Caki2 (cell line): ENCODE measurements at regions not wholly inside any gene's neighbourhood (a gene's known extent, or its start where the extent isn't known, plus 50 kb on each side); places are given as distances from the start of the nearest gene placed in this dataset.

Experiments used
- DNase-seq: peaks from one replicate; pipeline ENCODE4 v3.0.0-alpha.2; 2015; ENCODE audit warnings: low read depth
- in situ Hi-C: cut with HindIII; loops from 2 replicates; pipeline ENCODE4 v1.10.0; 2016; ENCODE audit warnings: low sequenced_read_pairs, low pct_unique_long_range_greater_than_20kb, mixed read lengths

DNA sequence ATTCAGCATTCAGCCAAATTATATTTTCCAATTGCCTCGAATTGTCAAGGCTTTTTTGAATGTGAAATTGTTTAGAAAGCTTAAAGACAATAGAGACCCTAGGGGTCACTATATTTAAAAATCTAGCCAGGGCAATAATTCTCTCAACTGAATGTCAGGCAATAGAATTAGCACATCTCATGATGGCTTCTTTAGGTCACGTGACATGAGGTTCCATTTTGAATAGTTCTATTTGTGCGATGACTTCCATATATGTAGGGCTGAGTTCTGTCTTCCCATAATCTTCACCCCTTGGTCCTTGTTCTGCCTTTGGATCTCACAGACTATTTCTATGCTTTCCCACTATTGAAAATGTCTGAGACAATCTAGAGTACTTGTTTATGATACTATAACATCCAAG is 527.7 kb upstream of the KIRREL3 start:
- DNase-seq: no peak
- in situ Hi-C loops: no loop called here

DNA sequence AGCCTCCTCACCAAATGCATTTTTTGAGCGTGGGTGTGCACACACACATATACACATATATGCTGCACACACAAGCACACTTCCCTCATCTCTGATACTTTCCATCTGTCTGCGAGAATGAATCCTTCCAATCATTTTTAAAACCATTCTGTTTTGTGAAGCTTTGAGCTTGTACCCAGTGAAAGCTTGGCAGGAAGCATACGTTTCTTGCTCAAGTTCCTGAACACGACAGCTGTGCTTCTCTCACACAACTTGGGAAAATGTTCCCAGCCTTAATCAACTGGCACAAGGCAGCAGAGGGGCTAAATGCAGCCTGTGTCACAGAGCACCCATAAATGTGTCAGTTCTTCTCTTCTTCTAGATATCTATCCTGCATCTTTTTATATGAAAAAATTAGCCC is 524.0 kb upstream of the KIRREL3 start:
- in situ Hi-C loops: no loop called here
- DNase-seq: no peak

DNA sequence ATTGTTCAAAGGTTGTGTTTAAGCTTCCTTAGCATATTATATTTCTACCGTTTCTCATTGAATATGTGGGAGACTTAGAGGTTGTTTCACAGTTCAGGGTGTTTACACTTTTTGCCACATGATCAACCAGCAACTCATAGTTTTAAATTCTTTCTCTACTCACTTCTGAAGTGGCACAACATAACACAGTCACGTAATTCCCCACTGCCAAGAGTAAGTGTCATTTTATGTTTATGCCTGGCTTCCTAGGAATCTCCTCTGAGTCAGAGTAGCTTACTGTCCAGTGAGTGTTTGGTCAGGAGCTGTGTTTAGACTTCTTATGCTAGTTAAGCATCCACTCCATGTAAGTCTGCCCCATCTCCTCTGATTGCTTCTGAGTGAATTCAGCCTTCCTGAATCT is 520.8 kb upstream of the KIRREL3 start:
- in situ Hi-C loops: no loop called here
- DNase-seq: peak; percentile 31

DNA sequence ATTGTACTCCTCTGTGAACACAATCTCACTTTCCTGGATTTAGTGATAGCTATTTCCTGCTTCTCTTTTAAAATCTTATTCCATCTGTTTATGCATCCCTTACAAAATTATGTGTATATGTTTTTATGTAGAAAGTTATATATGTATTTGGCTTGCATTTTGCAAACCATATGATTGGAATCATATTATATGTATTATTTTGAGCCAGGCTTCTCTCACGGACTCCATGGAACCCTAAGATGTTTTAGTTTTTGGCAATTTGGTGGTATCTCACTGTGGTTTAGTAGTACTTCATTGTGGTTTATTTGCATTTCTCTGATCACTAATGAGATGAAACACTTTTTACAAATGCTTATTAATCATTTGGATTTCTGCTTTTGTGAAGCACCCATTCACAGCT is 507.3 kb upstream of the KIRREL3 start:
- in situ Hi-C loops: no loop called here
- no peak for DNase-seq

DNA sequence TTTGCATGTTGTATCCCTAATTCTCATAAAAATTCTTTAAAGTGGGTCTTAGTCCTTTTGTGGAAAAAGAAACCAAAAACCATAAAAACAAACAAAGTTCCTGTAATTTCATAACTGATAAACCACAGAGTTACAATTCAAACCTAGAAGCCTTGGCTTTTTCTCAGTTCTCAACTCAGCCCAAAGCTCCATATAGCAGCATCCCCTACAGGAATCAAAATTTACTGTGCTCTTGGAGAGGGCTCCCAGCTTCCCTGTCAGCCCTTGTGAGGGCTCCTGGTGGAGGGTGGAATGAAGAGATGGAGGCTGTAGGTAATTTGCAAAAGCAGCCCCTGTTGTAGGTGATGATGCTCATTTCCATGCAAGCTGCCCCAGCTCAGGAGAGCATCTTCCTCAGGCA is 506.1 kb upstream of the KIRREL3 start:
- no peak for DNase-seq
- in situ Hi-C loops: no loop called here

DNA sequence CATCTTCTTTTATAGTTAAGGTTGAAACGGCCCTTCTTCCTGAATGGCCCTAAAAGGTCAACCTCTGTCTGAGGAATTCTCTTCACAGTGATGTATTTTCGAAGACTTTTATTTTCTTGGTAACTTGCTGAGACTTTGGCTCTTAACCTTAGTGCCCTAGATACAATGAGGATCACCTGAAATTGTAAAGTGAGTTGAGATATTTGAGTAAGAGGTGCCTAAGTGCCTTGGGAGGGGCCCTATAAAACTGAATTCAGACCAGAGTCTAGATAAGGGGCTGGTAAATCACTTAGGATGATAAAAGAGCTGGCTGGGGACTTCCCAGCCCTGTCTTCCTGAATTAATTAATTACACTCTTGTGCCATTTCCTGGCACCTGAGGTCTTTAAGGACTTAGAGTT is 505.6 kb upstream of the KIRREL3 start:
- in situ Hi-C loops: no loop called here
- no peak for DNase-seq

DNA sequence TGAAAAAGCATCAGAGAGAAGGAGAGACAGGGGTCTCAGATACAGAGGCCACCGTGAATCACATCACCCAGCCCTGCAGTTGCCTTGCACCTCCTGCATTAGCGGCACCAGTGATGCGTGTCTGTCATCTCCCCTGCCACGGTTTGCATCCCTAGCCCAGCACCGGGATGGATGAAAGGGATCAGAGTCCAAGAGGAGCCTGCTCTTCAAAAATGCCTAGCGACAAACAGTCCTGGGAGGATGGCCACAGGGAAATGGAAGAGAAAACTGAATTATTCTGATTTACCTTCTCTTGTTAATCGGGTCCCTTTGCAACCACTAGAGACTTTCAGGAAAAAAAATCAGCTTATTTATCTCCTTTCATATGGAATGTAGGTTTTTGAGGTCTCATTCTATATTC is 495.6 kb upstream of the KIRREL3 start:
- no peak for DNase-seq
- in situ Hi-C loops: no loop called here

DNA sequence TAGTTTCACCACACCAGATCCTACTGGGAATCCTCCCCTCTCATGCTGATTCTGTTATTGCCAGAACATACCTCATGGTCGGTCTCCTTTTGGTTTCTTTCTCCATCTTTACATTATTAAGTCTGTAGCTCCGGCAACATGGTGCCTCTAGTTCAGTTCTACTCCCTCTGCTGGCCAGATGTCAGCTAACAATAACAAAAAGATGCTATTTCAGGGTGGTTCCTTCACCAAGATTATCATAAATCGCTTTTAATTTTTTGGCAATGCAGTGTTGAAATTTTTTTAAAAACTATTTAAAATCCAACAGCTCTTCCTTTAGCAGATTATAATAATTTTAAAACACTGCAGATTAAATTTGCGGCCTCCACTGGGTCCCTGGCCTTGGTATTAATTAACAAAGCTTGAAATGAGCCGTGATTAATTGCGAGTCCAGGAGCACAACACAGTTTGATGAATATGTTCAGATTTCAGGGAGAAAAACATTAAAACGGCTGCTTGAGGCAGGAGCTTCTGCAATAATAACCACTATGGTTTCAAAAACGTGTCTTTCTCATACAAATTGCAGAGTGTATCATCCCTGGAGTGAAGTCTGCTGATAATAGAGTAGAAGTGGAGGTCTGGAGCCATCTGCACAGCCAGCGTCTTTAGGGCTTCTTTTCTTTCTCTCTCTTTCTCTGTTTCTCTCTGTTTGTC is 492.9 kb upstream of the KIRREL3 start:
- no peak for DNase-seq

DNA sequence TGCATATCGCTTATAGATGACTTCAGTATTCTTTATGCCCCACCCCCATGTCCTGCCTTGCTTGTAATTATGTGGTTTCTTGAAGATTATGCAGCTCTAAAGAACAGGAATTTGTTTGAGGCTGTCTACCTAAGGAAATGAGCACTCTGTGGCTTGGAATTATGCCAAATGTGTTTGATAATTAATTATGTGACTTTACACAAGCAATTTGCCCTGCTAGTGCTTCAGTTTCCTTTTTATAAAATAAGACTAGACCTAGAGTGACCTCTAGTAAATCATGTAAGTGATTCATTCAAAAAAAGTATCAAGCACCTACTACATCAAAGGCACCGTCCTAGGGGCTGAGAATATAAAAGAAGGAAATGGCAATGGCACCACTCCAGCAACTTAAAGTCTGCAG is 491.5 kb upstream of the KIRREL3 start:
- in situ Hi-C loops: no loop called here

More for the DNA sequence above, 492.9 kb upstream of the KIRREL3 start:
- in situ Hi-C loops: no loop called here

DNA sequence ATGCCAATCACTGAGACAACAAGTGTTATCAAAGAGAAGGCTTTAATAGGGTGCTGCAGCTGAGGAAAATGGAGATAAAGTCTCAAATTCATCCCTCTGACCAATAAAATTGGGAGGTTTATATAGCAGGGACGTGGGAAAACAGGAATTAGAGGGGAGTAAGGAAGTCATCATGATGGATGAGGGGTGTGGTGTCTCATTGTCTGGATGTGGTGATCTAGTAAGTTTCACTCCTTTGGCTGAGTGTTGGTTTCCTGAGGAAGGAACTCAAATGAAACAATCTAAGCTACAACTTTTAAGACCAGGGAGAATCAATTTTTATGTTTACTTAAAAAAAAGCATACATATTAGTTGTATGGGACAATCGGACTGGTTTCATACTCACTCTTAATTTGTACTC is 491.0 kb upstream of the KIRREL3 start:
- in situ Hi-C loops: no loop called here
- DNase-seq: no peak

More for the DNA sequence above, 491.5 kb upstream of the KIRREL3 start:
- DNase-seq: peak; percentile 4

DNA sequence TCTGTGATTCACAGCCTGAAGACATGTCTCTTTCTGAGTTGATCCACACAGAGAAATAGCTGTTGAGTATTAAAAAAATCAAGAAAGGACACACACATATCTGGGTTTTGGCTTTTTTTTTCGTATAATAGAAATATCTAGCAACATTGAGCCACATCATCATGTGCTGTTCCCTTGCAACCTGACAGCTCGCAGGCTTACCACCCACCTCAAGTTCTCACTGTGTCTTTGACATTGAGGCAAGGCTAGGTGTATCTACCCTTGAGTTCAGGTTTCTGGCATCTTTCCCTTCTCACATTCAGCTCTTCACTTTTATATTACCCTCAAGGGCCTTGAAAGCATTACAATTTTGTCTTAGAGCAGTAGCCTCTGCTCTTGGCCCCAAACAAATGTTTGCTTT is 490.3 kb upstream of the KIRREL3 start:
- in situ Hi-C loops: no loop called here
- DNase-seq: no peak

DNA sequence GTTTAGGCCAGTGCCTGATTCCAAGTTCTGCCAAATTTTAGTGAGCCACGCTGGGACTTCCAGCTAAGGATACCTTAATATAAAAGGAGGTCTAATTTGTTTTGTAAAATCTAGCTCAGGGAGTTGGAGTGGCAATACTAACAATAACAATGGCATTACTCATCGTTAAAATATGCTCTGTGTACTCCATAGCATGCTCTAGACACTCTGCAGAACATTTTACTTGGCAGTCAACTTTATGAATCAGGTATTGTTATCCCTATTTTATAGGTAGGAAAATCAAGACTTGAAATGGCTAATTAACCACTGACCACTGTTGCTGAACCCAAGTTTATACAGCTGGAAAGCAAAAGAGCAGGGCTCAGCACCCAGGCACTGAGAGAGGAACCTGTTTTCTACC is 485.0 kb upstream of the KIRREL3 start:
- in situ Hi-C loops: no loop called here

DNA sequence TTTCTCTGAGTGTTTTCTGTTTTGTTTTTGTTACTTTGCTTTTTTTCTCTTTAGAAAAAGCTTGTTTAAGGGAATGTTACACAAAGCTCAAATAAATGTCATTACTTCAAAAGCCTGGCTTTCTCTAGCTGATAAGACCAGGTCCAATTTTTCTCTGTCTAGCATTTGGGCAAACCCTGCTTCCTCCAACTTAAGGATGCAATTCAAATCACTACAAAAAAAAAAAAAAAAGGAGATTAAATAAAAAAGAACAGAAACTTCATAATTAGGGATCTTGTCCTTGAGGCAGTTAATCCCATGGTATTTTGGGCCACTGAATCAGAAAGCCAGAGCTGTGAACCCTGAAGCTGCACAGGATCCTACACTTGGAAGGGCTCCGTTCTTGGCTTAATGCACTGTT is 480.8 kb upstream of the KIRREL3 start:
- in situ Hi-C loops: no loop called here
- no peak for DNase-seq

More for the DNA sequence above, 485.0 kb upstream of the KIRREL3 start:
- DNase-seq: peak; percentile 12

DNA sequence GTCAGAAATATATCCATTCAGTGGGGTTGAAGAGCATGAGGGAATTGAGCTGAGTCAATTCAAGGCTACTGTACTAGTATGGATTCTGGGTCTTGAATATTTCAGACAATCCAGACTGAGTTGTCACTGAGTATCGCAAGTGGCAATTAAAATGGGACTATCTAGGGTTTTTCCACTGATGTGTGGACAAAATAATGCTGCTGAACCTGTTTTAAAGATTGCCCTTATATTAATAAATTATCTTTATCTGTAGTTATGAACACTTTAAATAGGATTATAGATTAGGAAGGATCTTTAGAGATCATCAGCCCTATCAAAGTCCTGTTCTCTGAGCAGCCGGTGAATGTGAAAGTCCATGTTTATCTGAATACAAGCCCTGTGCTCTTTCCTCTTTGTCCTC is 478.3 kb upstream of the KIRREL3 start:
- DNase-seq: no peak
- in situ Hi-C loops: no loop called here

DNA sequence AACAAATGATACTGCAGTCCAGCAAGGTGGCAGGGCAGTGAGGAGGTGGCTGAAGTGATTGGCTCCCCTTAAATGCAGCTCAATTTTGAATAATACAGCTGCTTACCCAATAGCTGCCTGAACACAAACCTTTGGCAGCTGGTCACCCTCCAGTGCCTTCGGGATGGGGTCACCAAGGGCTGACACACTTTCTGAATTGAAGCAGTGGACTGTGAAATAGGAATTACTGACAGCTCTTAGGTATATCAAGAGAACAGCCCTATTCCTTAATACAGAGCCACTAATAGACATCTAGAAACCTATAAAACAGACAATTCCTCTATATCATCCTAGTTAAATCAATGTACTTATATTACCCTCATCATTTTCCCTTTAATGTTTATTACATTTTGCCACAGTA is 474.2 kb upstream of the KIRREL3 start:
- DNase-seq: no peak
- in situ Hi-C loops: no loop called here

DNA sequence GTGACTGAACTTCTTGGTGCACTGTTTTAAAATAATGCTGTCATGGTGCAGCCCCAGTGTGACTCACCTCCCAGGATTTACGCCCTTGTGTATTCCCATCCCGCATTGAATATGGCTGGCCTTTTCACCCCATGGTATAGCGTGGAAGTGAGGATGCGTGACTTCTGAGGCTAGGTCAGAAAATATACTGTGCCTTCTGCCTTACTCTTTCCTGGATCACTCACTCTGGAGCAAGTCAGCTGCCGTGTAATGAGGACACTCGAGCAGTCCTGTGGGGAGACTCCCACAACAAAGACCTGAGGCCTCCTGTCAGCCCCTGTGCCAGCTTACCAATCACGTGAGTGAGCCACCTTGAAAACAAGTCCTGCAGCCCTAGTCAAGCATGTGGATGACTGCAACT is 471.9 kb upstream of the KIRREL3 start:
- in situ Hi-C loops: no loop called here
- DNase-seq: no peak

DNA sequence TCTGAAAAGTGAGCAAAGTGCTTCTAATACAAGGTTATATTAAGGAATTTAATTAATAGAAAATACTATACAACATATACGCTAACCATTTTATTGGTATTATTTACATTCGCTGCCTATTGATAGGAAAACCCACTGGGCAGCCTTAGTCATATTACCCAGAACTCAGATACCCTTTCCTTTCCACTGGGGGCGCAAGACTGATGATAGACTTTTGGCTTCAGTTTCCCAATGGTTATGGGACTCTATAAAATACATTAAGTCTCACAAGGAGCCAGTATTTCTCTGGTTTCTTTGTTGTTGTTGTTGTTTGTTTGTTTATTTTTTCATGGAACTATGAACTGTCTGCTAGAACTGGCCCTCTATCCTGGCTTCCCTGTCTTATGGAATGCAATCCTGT is 471.1 kb upstream of the KIRREL3 start:
- in situ Hi-C loops: no loop called here

DNA sequence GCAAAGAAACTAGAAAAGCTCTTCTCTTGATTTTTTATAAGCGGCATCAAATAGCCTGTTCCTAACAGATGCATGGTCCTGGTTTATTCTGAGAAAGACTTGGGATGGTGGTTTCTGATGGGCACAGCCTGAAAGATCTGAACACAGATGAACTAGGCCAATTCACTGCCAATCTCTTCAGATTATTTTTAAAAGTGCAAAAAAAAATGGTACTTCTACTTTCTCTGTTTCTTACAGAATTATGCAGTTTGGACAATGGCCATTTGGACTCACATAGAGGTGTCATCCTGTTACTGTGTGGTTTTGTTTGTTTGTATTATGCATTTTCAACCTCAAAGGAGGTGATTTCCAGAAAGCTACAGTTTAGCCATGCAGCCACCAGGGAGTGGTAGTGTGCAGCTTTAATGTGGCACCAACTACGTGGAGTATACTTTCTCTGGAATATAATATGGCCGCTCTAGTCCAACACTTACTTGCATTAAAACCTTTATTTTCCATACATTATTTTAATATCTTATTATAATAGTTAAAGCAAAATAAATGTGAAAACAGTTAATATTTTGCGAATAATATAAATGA is 469.8 kb upstream of the KIRREL3 start:
- no peak for DNase-seq
- in situ Hi-C loops: no loop called here

More for the DNA sequence above, 471.1 kb upstream of the KIRREL3 start:
- no peak for DNase-seq

DNA sequence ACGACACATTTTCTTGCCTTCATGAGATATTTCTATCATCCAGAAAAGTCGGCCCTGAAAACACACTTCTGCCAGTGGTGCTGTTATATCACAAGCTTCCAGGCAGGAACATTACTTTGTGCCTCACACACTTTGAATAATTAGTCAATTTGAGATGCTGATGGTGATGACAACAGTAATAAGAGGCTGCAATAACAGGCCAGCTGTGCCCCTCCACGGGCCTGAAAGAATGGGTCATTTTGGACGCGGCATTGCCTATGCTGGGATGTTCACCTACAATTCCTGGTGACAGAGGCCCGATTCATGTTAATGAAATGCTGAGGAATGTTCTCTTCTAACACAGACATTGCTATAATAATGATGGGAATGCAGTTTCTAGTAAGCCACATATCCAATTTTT is 463.8 kb upstream of the KIRREL3 start:
- no peak for DNase-seq
- in situ Hi-C loops: no loop called here

DNA sequence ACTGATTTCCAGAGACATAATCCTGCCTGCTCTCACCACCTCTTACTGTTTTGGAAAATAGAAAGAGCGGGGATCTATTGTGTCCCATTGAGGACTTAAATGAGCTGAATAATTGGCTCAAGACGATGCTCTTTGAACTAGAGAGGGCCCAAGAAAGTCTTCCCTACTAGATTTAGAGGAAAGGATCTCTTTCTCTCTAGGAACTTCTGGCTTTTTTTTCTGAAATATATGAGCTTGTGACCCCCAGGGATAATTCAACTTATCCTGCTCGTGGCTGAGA is 461.4 kb upstream of the KIRREL3 start:
- DNase-seq: no peak
- in situ Hi-C loops: no loop called here
